ENCODE measurements at regions not wholly inside any gene's neighbourhood (a gene's known extent, or its start where the extent isn't known, plus 50 kb on each side); places are given as distances from the start of the nearest gene placed in this dataset.

GRCh38 chr6:103908898-103909297 is 950.8 kb downstream of the HACE1 start:
- TF ChIP-seq CTCF (IDR thresholded peaks at IDR 0.05): no peak
- H3K9me3 ChIP-seq: peaks cover 13% of the 10 kb centered on the region
- no peaks in the 10 kb centered on the region for H3K36me3 ChIP-seq (ENCODE audit: low read depth)
- intact Hi-C loops (cut with DNase I, micrococcal nuclease): no loop called here
- H3K4me1 ChIP-seq (ENCODE audit: low read depth): no peaks in the 10 kb centered on the region
- no peak for ATAC-seq
- no peak overlapping the region for H3K4me3 ChIP-seq
- DNase-seq: no peak

GRCh38 chr6:103895136-103895535 is 964.6 kb downstream of the HACE1 start:
- Histone ChIP-seq H3K9me3 (no peaks in the 10 kb centered on the region), H3K4me1 (ENCODE audit: low read depth) (no peaks in the 10 kb centered on the region), H3K36me3 (ENCODE audit: low read depth) (no peaks in the 10 kb centered on the region), H3K4me3 (no peak overlapping the region)
- intact Hi-C loops (cut with DNase I, micrococcal nuclease): no loop called here
- no peak for TF ChIP-seq CTCF (IDR thresholded peaks at IDR 0.05)
- DNase-seq (no peak), ATAC-seq (no peak)

GRCh38 chr6:103893141-103893581 is 966.6 kb downstream of the HACE1 start:
- no peak for TF ChIP-seq CTCF (IDR thresholded peaks at IDR 0.05)
- intact Hi-C loops (cut with DNase I, micrococcal nuclease): no loop called here
- ATAC-seq: no peak
- H3K9me3 ChIP-seq: no peaks in the 10 kb centered on the region
- H3K4me3 ChIP-seq: no peak overlapping the region
- DNase-seq: no peak
- H3K36me3 ChIP-seq (ENCODE audit: low read depth): no peaks in the 10 kb centered on the region
- no peaks in the 10 kb centered on the region for H3K4me1 ChIP-seq (ENCODE audit: low read depth)

GRCh38 chr6:103886951-103887350 is 972.8 kb downstream of the HACE1 start:
- ATAC-seq: no peak
- Histone ChIP-seq H3K36me3 (ENCODE audit: low read depth) (no peaks in the 10 kb centered on the region), H3K4me3 (no peak overlapping the region), H3K9me3 (no peaks in the 10 kb centered on the region), H3K4me1 (ENCODE audit: low read depth) (no peaks in the 10 kb centered on the region)
- no peak for TF ChIP-seq CTCF (IDR thresholded peaks at IDR 0.05)
- intact Hi-C loops (cut with DNase I, micrococcal nuclease): no loop called here
- DNase-seq: no peak

GRCh38 chr6:103885446-103885845 is 974.3 kb downstream of the HACE1 start:
- DNase-seq: no peak
- no peaks in the 10 kb centered on the region for H3K9me3 ChIP-seq
- no peak for TF ChIP-seq CTCF (IDR thresholded peaks at IDR 0.05)

GRCh38 chr6:103879800-103880199 is 979.9 kb downstream of the HACE1 start:
- ATAC-seq (no peak), DNase-seq (no peak)
- Histone ChIP-seq H3K9me3 (no peaks in the 10 kb centered on the region), H3K4me1 (ENCODE audit: low read depth) (no peaks in the 10 kb centered on the region), H3K36me3 (ENCODE audit: low read depth) (no peaks in the 10 kb centered on the region), H3K4me3 (no peak overlapping the region)
- TF ChIP-seq CTCF (IDR thresholded peaks at IDR 0.05): no peak
- intact Hi-C loops (cut with DNase I, micrococcal nuclease): no loop called here

More at GRCh38 chr6:103885446-103885845, 974.3 kb downstream of the HACE1 start:
- no peak overlapping the region for H3K4me3 ChIP-seq
- ATAC-seq: no peak
- intact Hi-C loops (cut with DNase I, micrococcal nuclease): no loop called here
- no peaks in the 10 kb centered on the region for H3K4me1 ChIP-seq (ENCODE audit: low read depth)
- H3K36me3 ChIP-seq (ENCODE audit: low read depth): no peaks in the 10 kb centered on the region

Data from mucosa of descending colon (tissue), 3 donors.